Breast epithelium (tissue), 3 donors: ENCODE measurements at regions not wholly inside any gene's neighbourhood (a gene's known extent, or its start where the extent isn't known, plus 50 kb on each side); places are given as distances from the start of the nearest gene placed in this dataset.

Experiments
- POLR2AphosphoS5 ChIP-seq, 3 donors: sonication (generic); formaldehyde crosslinking; IDR thresholded peaks; one replicate each; pipeline ENCODE4 v1.6.1; 2017; ENCODE audit warnings: antibody characterized with exemption in 3 of 3
- TF ChIP-seq, protein P1 (sequence below), 3 donors: fragments of 450-650 bp; IDR thresholded peaks; one replicate each; pipeline ENCODE4 v1.5.1; 2016 to 2017; ENCODE audit warnings: antibody characterized with exemption in 3 of 3, mild to moderate bottlenecking in 3 of 3, moderate library complexity in 3 of 3

DNA sequence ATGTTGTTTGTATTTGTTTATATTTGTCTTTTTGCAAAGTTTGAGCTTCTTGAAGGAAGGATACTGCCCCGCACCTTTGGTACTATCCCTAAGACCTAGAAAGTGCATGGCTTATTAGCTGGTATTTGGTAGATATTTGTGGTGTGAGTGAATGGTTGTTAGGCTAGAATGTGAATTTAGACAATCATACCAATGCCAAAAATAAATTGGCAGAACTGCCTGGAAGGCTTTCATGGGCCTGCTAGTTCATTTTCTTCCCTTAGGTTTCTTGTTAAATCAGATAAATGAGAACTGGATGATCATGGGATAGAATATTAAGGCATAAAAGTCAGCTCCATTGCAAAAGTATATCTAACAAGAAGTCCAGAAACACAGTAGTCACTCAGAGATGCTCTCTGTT is 147.5 kb upstream of the TSLP start:
- TF ChIP-seq POLR2AphosphoS5 (IDR thresholded peaks at IDR 0.05), result no peak
- TF ChIP-seq, protein P1, sequence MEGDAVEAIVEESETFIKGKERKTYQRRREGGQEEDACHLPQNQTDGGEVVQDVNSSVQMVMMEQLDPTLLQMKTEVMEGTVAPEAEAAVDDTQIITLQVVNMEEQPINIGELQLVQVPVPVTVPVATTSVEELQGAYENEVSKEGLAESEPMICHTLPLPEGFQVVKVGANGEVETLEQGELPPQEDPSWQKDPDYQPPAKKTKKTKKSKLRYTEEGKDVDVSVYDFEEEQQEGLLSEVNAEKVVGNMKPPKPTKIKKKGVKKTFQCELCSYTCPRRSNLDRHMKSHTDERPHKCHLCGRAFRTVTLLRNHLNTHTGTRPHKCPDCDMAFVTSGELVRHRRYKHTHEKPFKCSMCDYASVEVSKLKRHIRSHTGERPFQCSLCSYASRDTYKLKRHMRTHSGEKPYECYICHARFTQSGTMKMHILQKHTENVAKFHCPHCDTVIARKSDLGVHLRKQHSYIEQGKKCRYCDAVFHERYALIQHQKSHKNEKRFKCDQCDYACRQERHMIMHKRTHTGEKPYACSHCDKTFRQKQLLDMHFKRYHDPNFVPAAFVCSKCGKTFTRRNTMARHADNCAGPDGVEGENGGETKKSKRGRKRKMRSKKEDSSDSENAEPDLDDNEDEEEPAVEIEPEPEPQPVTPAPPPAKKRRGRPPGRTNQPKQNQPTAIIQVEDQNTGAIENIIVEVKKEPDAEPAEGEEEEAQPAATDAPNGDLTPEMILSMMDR (IDR thresholded peaks at IDR 0.05), result no peak
